Spleen (tissue), 11 donors: ENCODE measurements at regions not wholly inside any gene's neighbourhood (a gene's known extent, or its start where the extent isn't known, plus 50 kb on each side); places are given as distances from the start of the nearest gene placed in this dataset.

Source experiments
- DNase-seq: peaks from one replicate; pipeline ENCODE4 v3.0.0-alpha.2; 2020
- H3K27ac ChIP-seq, 8 donors: fragments of 200-600 bp; sonication (generic) in 7 of 8; 1 replicate in 4 of 8; 2 replicates in 4 of 8; pipeline versions ENCODE4 v1.5.0 to v1.8.0; 2016 to 2021; ENCODE audit warnings: inconsistent platforms in 4 of 8, mild to moderate bottlenecking in 4 of 8, moderate library complexity in 1 of 8
- H3K27me3 ChIP-seq, 7 donors: fragments of 200-600 bp; sonication (generic) in 6 of 7; replicated peaks in 1 of 7; 1 replicate in 4 of 7; 2 replicates in 3 of 7; pipeline versions ENCODE4 v1.5.0 to v1.8.0; 2016 to 2021; ENCODE audit warnings: inconsistent platforms in 3 of 7, mild to moderate bottlenecking in 1 of 7
- H3K36me3 ChIP-seq, 6 donors: fragments of 200-600 bp; sonication (generic) in 5 of 6; 1 replicate in 4 of 6; 2 replicates in 2 of 6; pipeline versions ENCODE4 v1.5.0 to v1.8.0; 2016 to 2021; ENCODE audit warnings: inconsistent platforms in 2 of 6
- H3K4me1 ChIP-seq, 6 donors: fragments of 200-600 bp; sonication (generic) in 5 of 6; 1 replicate in 3 of 6; 2 replicates in 3 of 6; pipeline versions ENCODE4 v1.5.0 to v1.8.0; 2016 to 2021; ENCODE audit warnings: inconsistent platforms in 3 of 6
- H3K4me3 ChIP-seq, 8 donors: fragments of 200-600 bp; sonication (generic) in 7 of 8; 1 replicate in 4 of 8; 2 replicates in 4 of 8; pipeline versions ENCODE4 v1.5.0 to v1.8.0; 2016 to 2021; ENCODE audit warnings: inconsistent platforms in 4 of 8, mild to moderate bottlenecking in 4 of 8, moderate library complexity in 2 of 8
- H3K9me3 ChIP-seq, 8 donors: fragments of 200-600 bp; sonication (generic) in 7 of 8; 1 replicate in 4 of 8; 2 replicates in 4 of 8; pipeline versions ENCODE4 v1.5.0 to v1.8.0; 2016 to 2021; ENCODE audit warnings: inconsistent platforms in 4 of 8
- CTCF ChIP-seq, 11 experiments: fragments of 200-600 bp in 7 of 11; fragments of 450-650 bp in 4 of 11; sonication (generic) in 4 of 11; IDR thresholded peaks in 8 of 11; conservative IDR thresholded peaks in 3 of 11; 1 replicate in 7 of 11; 2 replicates in 4 of 11; pipeline versions ENCODE4 v1.4.0 to v1.8.0; 2016 to 2021; ENCODE audit warnings: antibody characterized with exemption in 11 of 11, inconsistent platforms in 4 of 11, mild to moderate bottlenecking in 1 of 11
- POLR2A ChIP-seq, 3 donors: fragments of 450-650 bp; IDR thresholded peaks; one replicate each; pipeline ENCODE4 v1.5.1; 2017; ENCODE audit warnings: antibody characterized with exemption in 3 of 3, mild to moderate bottlenecking in 1 of 3
- POLR2AphosphoS5 ChIP-seq, 3 donors: sonication (generic); formaldehyde crosslinking; IDR thresholded peaks; one replicate each; pipeline ENCODE4 v1.5.1; 2017; ENCODE audit warnings: antibody characterized with exemption in 3 of 3
- WGBS, 5 donors: extraction: QIAGEN DNeasy Blood & Tissue Kit in 3 of 5; methylation state at CpG; one replicate each; pipeline versions ENCODE4 v1.1.5 to v1.1.7; 2013 to 2018; 5-methylcytosine and 5-hydroxymethylcytosine counted together
- intact Hi-C: fragments of 100-400 bp; cut with DNase I; formaldehyde crosslinking; loops from one replicate; pipeline ENCODE4 v1.15.0; 2023; ENCODE audit warnings: low total_unique reads
- donor health status: healthy with polysubstance abuse.
- donor health status: DM: no; HTN: no; CAD: no; lungs with moderate emphysema.
- donor health status: DM: no; HTN: no; CAD: no.
- donor health status: Bipolar disorder and iron deficiency.
- donor health status: healthy.
- donor health status: DM: no; HTN: no; CAD: no.
- donor health status: DM: yes; HTN: yes; CAD: no.

- H3K27ac ChIP-seq = no peak overlapping the region
- peaks cover 0 to 9% (median 0%) of the 10 kb centered on the region in 7 donors for H3K27me3 ChIP-seq
- H3K4me1 ChIP-seq = no peaks in the 10 kb centered on the region
- DNase-seq = no peak
- WGBS, 5 donors = 70 to 87% (median 72%) methylated on average over 4 of the region's 4 CpGs
- intact Hi-C loops = no loop called here
- no peaks in the 10 kb centered on the region for H3K9me3 ChIP-seq
- no peak overlapping the region for H3K4me3 ChIP-seq
- TF ChIP-seq CTCF (IDR thresholded peaks at IDR 0.05 in 8 of 11, conservative IDR thresholded peaks at IDR 0.05 in 3 of 11) (no peak), POLR2AphosphoS5 (IDR thresholded peaks at IDR 0.05) (no peak), POLR2A (IDR thresholded peaks at IDR 0.05) (no peak)
- H3K36me3 ChIP-seq = no peaks in the 10 kb centered on the region
Observed at GRCh38 chr13:39245688-39246087, 207.4 kb downstream of the NHLRC3 start.

GRCh38 chr13:39249982-39250381 lies 211.7 kb downstream of the NHLRC3 start:
- no peaks in the 10 kb centered on the region for H3K27me3 ChIP-seq
- peaks cover 0 to 7% (median 0%) of the 10 kb centered on the region in 6 donors for H3K4me1 ChIP-seq
- intact Hi-C loops = no loop called here
- no peak for DNase-seq
- 60 to 80% (median 71%) methylated on average over 9 of the region's 9 CpGs for WGBS, 5 donors
- H3K9me3 ChIP-seq = no peaks in the 10 kb centered on the region
- H3K27ac ChIP-seq = peak overlapping the region in 4 of 8 donors; percentile 0 to 26 (median 16)
- TF ChIP-seq POLR2A (IDR thresholded peaks at IDR 0.05) = no peak
- TF ChIP-seq POLR2AphosphoS5 (IDR thresholded peaks at IDR 0.05) = no peak
- TF ChIP-seq CTCF (IDR thresholded peaks at IDR 0.05 in 8 of 11, conservative IDR thresholded peaks at IDR 0.05 in 3 of 11) = no peak
- H3K36me3 ChIP-seq = no peaks in the 10 kb centered on the region
- H3K4me3 ChIP-seq = no peak overlapping the region

GRCh38 chr13:39250440-39250839 lies 212.2 kb downstream of the NHLRC3 start:
- Histone ChIP-seq H3K27ac (peak overlapping the region in 2 of 8 donors; percentile 8 to 15), H3K36me3 (no peaks in the 10 kb centered on the region), H3K4me1 (peaks cover 0 to 7% (median 0%) of the 10 kb centered on the region in 6 donors), H3K4me3 (no peak overlapping the region), H3K9me3 (no peaks in the 10 kb centered on the region), H3K27me3 (no peaks in the 10 kb centered on the region)
- DNase-seq = no peak
- TF ChIP-seq CTCF (IDR thresholded peaks at IDR 0.05 in 8 of 11, conservative IDR thresholded peaks at IDR 0.05 in 3 of 11) = no peak
- TF ChIP-seq POLR2AphosphoS5 (IDR thresholded peaks at IDR 0.05) = peak in 1 of 3 donors; percentile 29
- 68 to 85% (median 81%) methylated on average over 3 of the region's 3 CpGs for WGBS, 5 donors
- intact Hi-C loops = no loop called here

- no peak overlapping the region for H3K27ac ChIP-seq
- H3K27me3 ChIP-seq = no peaks in the 10 kb centered on the region
- intact Hi-C loops = no loop called here
- no peaks in the 10 kb centered on the region for H3K9me3 ChIP-seq
- peaks cover 0 to 7% (median 0%) of the 10 kb centered on the region in 6 donors for H3K4me1 ChIP-seq
- no peak for TF ChIP-seq POLR2AphosphoS5 (IDR thresholded peaks at IDR 0.05)
- no peak for TF ChIP-seq POLR2A (IDR thresholded peaks at IDR 0.05)
- no peak for TF ChIP-seq CTCF (IDR thresholded peaks at IDR 0.05 in 8 of 11, conservative IDR thresholded peaks at IDR 0.05 in 3 of 11)
- 90 to 96% (median 91%) methylated on average over 8 of the region's 8 CpGs for WGBS, 5 donors
- H3K4me3 ChIP-seq = no peak overlapping the region
- no peak for DNase-seq
- H3K36me3 ChIP-seq = no peaks in the 10 kb centered on the region
Observed at GRCh38 chr13:39251340-39251739, 213.1 kb downstream of the NHLRC3 start.
